Activated CD8-positive, alpha-beta memory T cell treated with anti-CD3 and anti-CD28 coated beads for 24 hours (primary cell): ENCODE measurements at regions not wholly inside any gene's neighbourhood (a gene's known extent, or its start where the extent isn't known, plus 50 kb on each side); places are given as distances from the start of the nearest gene placed in this dataset.

Experiments used
- DNase-seq: peaks from one replicate; pipeline ENCODE4 v3.0.0-alpha.2; 2020

DNA sequence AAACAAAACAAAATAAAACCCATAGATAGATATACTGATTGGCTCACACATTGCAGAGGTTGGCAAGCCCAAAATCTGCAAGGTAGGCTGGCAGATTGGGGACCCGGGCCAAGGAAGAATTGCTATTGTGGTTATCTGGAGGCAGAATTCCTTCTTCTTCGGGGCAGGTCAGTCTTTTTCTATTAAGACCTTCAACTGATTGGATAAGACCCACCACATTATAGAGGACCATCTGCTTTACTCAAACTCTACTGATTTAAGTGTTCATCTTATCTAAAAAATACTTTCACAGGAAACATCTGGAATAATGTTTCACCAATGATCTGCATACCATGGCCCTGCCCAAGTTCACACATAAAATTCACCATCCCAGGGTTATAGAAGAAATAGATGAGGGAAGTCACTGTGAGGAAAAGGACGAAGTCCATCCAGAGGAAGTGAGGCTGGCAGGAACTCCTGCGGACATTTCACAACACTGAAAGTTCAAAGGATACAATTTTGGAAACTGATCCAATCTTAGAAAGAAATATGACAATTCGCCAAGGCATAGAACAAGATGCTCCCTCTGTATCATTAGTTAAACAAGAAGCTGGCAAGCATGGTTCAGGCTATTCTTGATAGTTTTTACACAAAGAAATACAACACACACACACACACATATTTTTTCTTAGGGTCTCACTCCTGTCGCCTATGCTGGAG, 127.6 kb upstream of the MED13L start:
- DNase-seq: no peak

DNA sequence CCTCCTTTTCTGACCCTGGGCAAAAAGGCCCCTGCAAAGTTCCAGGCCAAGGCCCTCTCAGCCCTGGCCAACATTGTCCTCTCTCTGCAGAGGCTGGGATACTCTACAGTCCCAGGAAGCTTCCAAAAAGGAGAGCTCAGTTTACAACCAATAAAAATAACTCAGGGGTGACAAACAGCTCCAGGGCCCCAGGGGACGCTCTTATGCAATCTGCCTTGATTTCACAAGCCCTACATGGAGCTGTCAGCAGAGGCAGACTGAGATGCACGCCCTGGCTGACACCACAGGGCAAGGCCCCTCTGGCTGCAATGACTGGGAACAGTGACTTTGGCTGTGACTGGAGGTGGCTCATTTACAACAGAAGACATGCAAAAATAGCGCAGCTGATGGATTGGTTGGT, 129.0 kb upstream of the MED13L start:
- no peak for DNase-seq

DNA sequence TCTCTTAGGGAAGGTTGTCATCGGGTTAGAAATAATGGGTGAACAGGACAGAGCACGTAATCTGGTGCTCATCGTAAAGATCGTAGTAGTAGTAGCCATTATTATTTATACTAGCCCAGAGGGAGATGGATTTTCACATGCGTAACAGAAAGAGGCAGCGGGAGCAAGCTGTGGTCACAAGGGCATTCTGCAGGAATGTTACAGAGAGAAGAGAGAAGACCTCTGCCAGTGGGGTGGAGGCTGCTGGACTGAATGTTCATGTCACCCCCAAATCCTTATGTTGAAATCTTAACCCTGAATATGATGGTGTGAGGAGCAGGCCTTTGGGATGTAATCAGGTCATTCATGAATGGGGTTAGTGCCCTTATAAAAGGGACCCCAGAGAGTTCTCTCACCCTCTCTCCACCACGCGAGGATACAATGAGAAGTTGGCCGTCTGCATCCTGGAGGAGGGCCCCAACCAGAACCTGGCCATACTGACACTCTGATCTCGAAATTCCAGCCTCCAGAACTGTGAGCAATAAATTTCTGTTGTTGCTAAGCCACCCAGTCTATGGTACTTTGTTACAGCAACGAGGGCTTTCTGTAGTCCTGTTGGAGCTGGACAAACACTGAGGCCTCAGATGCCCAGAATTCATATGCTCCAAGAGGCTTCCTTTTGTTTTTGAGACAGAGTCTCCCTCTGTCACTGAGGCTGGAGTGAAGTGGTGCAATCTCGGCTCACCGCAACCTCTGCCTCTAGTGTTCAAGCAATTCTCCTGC, 131.2 kb upstream of the MED13L start:
- DNase-seq: no peak

DNA sequence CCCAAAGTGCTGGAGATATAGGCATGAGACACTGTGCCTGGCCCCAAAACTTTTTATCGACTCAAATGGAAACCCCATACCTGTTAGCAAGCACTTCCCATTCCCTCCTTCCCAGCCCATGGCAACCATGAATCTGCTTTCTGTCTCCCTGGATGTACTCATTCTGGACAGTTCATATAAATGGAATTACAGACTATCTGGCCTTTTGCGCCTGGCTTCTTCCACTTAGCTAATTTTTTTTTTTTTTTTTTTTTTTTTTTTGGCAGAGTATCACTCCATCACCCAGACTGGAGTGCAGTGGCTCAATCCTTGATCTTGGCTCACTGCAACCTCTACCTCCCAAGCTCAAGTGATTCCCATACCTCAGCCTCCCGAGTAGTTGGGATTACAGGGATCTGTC, 134.5 kb upstream of the MED13L start:
- no peak for DNase-seq

DNA sequence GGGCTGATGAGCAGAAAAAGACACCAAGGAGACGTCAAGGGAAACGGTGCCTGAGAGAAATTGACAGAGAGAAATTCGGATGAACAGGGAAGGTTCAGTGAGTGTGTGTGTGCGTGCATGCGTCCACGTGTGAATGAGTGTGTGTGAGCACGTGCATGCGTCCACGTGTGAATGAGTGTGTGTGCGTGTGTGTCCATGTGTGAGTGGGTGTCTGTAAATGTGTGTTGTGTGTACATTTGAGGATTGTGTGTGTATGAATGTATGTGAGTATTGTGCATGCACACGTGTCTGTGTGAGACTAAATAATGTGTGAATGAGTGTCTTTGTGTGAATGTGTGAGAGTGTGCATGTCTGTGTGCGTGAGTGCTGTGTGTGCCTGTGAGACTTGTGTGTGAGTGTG, 137.4 kb upstream of the MED13L start:
- DNase-seq: no peak

DNA sequence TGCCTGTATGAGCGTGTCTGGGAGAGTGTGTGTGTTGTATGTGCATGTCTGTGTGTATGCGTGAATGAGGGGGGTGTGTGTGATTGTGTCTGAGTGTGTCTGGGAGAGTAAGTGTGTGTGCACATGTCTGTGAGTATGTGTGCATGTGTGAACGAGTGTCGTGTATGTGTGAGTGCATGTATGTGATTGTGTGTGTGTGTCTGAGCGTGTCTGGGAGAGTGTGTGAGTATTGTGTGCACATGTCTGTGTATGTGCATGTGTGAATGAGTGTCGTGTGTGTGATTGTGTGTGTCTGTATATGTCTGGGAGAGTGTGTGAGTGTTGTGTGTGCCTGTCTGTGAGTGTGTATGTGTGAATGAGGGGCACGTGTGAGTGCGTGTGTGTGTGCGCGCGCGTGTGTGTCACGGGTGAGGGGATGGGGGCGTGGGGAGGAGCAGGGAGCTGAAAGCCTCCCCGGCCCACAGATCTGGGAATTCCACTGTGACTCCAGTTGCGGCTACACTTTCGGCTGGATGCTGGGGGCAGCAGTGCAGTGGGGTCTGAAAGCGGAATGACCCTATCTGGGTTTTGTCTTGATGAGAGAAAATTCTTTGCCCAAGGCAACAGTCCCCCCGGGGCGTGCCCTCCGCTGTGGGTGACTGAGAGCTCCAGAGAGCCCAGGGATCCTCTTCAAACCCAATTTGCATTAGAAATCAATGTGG, 138.1 kb upstream of the MED13L start:
- no peak for DNase-seq

DNA sequence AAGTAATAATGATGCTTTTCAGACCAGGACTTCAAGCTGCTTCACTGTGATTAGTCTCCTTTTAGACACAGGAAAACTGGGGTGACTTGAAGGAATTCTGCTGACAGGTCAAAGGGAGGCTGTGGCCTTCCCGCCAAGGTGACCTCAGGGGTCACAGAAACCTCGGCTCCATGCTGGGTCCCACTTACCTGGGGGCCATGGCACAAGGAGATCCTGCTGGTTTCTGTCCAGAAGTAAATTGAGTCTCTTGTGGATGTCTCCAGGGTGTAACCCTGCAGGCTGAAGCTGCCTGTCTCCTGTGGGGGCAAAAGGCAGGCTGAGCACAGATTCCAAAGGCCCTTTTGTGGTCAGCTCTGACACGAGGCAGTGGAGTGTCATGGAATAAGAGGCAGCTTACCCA, 138.7 kb upstream of the MED13L start:
- no peak for DNase-seq

DNA sequence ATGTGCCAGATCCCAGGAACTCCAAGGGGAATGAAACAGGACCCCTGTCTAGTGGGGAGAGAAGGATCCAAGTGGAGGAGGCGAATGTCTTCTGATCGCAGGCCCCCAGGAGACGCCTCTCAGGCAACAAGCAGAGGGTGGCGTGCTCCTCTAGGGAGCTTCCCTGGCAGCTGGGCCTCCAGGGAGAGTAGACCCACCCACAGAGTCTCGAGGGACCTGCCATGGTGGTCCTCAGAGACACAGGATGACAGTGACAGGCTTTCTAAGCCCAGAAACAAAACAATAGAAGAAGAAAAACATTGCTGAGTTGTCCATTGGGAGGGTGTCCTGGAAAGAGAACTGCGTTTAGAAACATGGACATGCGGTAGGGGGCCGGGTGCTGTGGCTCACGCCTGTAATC, 140.6 kb upstream of the MAP1LC3B2 start:
- DNase-seq: no peak

DNA sequence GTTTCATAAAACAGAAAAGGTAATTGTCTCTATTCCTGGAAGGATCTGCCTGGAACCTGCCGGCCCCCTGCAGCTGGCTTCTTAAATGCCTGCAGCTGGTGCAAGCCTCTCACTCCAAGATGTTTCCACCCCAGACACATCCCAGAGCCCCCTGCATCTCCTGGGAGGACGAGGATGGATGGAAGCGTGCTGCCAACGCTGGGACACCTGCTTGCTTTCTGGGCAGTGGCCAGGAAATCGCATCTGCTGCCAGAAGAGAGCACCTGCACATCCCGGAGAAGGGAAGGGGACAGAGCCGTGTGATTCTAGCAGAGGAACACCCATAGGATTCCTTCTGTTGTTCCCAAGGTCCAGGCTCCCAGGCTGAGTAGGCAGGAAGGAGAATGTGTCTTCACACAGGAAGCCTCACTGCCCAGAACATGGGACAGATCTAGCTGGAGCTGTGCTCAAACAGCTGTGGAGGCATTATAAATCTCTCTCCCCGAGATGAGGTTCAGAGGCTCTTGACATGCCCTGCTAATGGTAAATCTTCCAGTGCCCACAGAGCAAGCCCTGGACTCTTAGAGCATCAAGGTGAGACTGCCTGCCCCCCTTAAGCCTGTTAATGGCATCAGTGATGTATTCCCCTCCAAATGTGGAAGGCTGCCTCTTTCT, 138.8 kb upstream of the MAP1LC3B2 start:
- DNase-seq: no peak

DNA sequence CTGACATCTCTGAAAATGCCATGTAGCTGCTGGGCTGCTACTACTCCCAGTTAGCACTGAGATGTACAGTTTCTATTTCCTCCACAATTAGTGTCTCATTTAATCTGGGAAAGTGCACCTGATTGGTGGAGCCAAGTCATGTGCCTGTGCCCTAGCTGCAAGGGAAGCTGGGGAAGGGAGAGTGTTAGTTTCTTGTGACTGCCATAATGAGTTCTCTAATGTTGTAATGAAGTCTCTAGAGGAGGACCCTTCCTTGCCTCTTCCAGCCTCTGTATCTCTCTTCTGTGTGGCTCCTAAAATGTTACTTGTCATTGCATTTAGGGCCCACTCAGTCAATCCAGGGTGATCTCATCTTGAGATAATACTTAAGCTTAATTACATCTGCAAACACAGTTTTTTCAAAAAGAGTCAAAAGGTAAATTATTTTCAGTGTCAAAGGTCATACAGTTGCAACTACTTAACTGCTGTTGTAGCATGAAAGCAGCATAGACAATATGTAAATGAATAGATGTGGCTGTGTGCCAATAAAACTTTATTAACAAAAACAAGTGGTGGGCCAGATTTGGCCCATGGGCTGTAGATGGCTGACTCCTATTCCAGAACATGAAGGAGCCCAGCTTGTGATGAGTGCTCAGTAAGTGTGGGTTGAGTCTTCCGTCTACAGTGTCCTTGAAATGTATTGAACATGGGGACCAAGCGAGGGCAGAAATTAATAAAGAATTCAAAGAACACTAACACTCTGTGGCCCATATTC, 137.2 kb upstream of the MAP1LC3B2 start:
- DNase-seq: no peak

DNA sequence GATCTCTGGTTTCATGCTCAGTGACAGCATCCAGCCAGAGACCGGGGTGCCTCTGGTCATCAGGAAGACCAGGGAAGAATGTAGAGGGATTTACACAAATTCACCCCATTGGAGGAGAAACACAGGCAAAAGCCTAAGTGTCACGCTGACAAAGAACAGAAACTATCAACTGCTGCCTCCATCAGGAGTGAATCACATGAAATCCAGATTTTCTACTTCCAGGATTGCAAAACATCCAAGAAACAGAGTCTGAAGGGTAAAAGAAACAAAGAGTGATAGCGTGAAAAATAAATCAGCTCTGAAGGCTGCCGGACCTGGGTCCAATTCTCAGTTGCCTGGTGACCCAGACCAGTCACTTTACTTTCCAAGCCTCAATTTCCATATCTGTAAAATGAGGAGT, 136.1 kb upstream of the MAP1LC3B2 start:
- no peak for DNase-seq

DNA sequence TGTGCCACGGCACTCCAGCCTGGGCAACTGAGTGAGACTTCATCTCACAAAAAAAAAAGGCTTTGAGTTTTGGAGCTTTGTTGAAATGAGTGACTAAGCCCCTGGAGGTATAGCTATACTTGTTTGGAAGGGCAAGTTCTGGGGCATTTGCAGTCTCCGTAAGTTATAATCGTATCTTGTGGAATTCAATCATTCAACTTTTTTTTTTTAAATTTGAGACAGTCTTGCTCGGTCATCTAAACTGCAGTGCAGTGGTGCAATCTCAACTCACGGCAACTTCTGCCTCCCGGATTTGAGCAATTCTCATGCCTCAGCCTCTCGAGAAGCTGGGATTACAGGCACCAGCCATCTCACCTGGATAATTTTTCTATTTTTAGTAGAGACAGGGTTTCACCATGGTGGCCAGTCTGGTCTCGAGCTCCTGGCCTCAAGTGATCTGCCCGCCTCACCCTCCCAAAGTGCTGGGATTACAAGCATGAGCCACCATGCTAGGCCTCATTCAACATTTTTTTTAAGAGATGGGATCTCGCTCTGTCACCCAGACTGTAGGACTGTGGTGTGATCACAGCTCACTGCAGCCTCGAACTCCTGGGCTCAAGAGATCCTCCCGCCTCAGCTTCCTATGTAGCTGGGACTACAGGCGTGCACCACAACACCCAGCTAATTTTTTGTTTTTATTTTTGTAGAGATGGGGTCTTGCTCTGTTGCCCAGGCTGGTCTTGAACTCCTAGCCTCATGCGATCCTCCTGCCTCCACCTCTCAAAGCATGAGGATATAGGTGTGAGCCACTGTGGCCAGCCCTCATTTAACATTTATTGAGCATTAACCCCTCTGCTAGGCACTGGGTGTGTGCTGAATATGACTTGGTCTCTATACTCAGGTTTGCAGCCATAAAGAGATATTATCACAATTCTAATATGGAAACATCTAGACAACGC, 133.7 kb upstream of the MAP1LC3B2 start:
- no peak for DNase-seq

DNA sequence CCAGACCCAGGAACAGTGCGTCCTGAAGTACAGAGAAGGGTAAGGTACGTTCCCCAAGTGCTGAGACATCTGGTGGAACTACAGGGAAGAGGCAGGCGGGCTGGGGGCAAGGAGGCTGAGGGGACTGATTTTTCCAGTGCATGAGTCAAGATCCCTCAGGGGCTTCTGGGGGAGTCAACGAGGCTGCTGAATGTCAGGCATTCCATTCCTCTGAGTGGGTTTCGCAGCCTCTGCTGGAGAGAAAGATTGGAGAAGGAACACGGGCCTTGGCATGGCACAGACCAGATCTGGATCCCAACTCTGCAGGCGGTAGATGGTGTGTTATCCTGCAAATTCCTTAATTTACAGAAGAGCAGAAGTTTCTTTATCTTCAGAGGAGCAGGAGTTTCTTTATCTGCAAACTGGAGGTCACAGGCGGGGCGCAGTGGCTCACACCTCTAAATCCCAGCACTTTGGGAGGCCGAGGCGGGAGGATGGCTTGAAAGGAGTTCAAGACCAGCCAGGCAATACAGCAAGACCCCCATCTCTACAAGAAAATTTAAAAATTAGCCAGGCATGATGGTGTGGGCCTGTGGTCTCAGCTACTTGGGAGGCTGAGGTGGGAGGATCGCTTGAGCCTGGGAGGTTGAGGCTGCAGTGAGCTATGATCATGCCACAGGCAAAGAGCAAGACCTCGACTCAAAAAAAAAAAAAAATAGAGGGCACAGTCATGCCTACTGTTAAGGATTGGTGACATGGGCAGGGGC, 132.6 kb upstream of the MAP1LC3B2 start:
- no peak for DNase-seq

DNA sequence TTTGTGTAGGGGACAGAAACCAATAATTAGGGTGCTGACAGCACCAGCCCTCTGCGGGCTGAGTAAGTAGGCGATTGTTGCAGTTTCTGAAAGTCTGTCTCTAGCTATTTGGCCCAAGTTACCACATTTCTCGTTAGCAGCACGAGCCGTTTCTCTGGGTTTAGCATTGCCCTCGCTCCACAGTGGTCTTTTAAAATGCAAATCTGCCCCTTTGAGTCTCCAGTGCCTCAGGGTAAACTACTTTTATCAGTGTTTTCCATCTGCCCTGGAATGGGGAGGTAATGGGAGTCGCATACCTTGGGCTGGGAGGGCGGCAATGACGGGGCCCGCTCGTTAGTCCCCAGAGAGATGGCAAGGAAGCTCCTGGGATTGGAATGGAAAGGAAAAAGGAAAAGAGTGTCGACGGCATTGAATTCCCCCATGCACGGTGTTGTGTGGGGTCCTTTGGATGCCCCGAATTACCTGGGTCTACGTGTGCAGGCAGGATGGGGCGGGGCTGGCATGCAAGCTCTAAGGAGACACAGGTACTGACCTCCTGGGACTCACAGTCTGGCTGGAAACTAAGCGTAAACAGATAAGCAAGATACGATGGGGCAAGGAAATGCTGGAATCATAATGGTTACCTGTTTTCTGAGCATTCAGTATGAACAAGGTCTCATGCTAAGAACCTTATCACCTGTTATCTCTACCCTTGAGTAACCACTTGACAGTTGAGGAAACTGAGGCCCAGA, 131.8 kb upstream of the MAP1LC3B2 start:
- DNase-seq: no peak

DNA sequence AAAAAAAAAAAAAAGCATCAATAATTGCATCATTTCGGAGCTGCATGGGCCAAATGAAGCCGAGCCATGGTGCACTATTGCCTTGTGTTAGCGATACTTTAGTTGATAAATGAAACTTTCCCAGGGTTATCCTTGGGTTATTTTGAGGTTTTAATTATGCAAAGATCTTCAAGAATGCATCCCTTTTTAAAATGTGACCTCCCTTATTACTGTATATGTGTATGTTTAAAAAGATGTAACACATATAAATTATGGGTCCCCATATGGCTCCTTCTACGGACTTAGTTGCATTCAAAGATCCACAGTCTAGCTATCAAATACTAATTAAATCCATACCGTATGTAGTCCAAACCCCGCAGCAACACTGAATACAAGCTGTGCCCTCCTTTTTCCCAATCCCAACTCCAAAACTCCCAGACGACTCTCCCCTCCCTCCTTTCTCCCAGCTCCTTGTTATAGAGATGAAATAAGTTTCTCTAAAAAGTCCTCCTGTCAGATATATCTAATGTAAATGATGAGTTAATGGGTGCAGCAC, 129.3 kb upstream of the MAP1LC3B2 start:
- no peak for DNase-seq

DNA sequence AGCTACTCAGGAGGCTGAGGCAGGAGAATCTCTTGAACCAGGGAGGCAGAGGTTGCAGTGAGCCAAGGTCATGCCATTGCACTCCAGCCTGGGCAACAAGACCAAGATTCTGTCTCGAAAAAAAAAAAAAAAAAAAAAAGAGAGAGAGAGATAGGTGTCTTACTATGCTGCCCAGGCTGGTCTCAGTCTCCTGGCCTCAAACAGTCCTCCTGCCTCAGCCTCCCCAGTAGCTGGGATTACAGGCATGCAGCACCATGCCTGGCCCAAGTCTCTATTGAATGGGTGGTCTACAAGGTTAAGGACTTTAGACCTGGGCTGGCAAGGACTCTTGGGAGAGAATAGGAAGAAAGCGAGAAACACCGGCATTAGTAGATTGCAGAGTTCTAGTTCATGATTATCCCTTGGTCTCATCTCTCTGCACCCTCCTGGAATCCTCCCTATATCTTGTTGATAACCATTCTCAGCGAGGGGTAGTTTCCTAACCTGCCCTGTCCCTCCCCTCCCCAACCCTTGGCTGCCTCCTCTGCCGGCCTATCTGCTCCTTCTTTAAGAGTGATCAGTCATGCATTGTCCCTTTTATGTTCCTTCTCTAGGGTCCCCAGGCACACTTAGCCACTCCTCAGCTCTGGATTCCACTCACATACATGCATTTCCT, 128.1 kb upstream of the MAP1LC3B2 start:
- no peak for DNase-seq

DNA sequence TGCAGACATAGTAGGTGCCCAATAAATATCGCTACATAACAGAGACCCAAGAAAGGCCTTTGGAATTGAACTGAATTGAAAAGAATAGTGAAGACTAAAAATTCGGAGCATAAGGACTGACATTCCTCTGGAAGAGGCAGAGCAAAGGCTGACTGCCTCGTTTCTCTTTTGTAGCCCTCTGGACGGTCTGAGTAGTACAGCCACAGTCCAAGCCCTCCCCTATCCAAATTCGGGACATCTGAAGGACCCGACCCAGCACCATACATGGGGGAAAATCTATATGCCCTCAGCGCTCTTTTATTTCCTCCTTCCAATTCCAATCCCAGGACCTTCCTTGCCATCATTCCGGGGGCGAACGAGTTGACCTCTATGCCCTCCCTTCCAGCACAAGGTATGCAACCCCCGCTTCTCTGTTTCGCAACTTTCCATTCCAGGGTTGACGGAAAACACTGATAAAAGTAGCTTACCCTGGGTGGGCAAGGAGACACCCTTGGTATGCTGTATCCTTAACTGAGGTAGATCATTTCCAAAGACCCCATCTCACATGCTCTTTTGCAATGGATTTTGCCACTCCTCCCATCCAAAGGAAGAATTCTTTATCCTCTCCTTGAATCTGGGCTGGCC, 127.4 kb upstream of the MAP1LC3B2 start:
- no peak for DNase-seq

DNA sequence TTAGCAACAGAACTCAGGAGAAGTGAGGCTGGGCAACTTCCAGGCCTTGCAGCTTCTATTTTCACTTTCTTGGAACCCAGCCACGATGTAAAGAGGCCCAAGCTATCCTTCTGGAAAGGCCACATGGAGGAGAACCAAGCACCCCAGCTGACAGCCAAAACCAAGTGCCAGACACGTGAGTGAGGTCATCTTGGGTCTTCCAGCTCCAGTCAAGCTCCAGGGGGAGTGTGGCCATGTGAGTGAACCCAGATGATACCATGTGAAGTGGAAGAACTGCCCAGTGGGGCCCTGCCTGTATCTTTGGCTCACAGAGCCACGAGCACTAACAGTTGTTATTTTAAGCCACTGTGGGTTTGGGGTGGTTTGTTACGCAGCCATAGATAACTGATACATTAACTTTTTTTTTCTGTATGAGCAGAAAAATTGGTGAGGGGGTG, 126.8 kb upstream of the MAP1LC3B2 start:
- DNase-seq: no peak

DNA sequence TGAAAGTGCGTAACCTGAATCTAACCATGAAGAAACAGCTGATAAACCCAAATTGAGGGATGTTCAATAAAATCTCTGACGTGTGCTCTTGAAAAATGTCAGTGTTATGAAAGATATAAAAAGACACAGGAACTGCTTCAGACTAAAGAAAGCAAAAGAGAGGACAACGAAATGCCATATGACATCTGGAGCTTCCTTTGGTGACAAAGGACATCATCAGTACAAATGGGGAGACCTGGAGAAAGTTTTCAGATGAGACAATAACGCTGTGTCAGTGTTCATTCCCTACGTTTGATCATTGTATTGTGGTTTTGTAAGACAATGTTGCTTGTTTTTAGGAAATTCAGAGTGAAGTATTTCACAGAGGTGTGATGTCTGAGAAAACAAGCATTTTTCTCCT, 125.9 kb upstream of the MAP1LC3B2 start:
- DNase-seq: no peak
